CD4-positive, CD25-positive, alpha-beta regulatory T cell (primary cell): ENCODE measurements at regions not wholly inside any gene's neighbourhood (a gene's known extent, or its start where the extent isn't known, plus 50 kb on each side); places are given as distances from the start of the nearest gene placed in this dataset.
A peak's percentile ranks its signal among the peaks of the same experiment; 100 is the strongest.

Experiments used
- ATAC-seq, 2 donors: fragments of 150-1000 bp; cut with Tn5 transposase; one replicate each; pipeline ENCODE4 v1.10.0; 2021; ENCODE audit warnings: low read depth in 2 of 2, moderate number of reproducible peaks in 2 of 2, moderate library complexity in 1 of 2
- DNase-seq, 3 donors: peaks; one replicate each; pipeline versions ENCODE4 v3.0.0 to v3.0.0-alpha.2; 2012 to 2022; ENCODE audit warnings: mixed read lengths in 1 of 3
- H3K27ac ChIP-seq: one replicate; pipeline ENCODE4 v1.7.0; 2013; ENCODE audit warnings: mild to moderate bottlenecking, low read length; ENCODE audit not compliant: insufficient read depth, poor library complexity, severe bottlenecking
- H3K27me3 ChIP-seq: one replicate; pipeline ENCODE4 v1.7.0; 2013; ENCODE audit warnings: low read length; ENCODE audit not compliant: control insufficient read depth, insufficient read depth
- H3K36me3 ChIP-seq: one replicate; pipeline ENCODE4 v1.7.0; 2013; ENCODE audit warnings: mild to moderate bottlenecking, low read length, moderate library complexity; ENCODE audit not compliant: control insufficient read depth, insufficient read depth
- H3K4me1 ChIP-seq: 2 replicates; pipeline ENCODE4 v1.7.0; 2013; ENCODE audit warnings: mild to moderate bottlenecking, low read length; ENCODE audit not compliant: insufficient read depth, control insufficient read depth, poor library complexity, severe bottlenecking
- H3K4me3 ChIP-seq: one replicate; pipeline ENCODE4 v1.7.0; 2013; ENCODE audit warnings: low read depth, mild to moderate bottlenecking, low read length, moderate library complexity
- H3K9me3 ChIP-seq, 2 experiments: 1 replicate in 1 of 2; 2 replicates in 1 of 2; pipeline ENCODE4 v1.7.0; 2013; ENCODE audit warnings: low read length in 2 of 2, mild to moderate bottlenecking in 1 of 2, moderate library complexity in 1 of 2; ENCODE audit not compliant: control insufficient read depth in 2 of 2
- H3K27ac Mint-ChIP-seq, 3 donors: one replicate each; pipeline ENCODE4 v1.8.0; 2020 to 2022; ENCODE audit warnings: mild to moderate bottlenecking in 3 of 3, mixed read lengths in 3 of 3, moderate library complexity in 2 of 3
- H3K27me3 Mint-ChIP-seq: one replicate; pipeline ENCODE4 v1.8.0; 2022; ENCODE audit warnings: mild to moderate bottlenecking, mixed read lengths
- H3K36me3 Mint-ChIP-seq: one replicate; pipeline ENCODE4 v1.8.0; 2020; ENCODE audit warnings: mixed read lengths
- H3K4me1 Mint-ChIP-seq, 4 donors: one replicate each; pipeline ENCODE4 v1.8.0; 2020 to 2022; ENCODE audit warnings: mixed read lengths in 4 of 4, mild to moderate bottlenecking in 1 of 4
- H3K4me3 Mint-ChIP-seq, 4 donors: one replicate each; pipeline ENCODE4 v1.8.0; 2020 to 2022; ENCODE audit warnings: mild to moderate bottlenecking in 4 of 4, mixed read lengths in 4 of 4, moderate library complexity in 3 of 4
- H3K9me3 Mint-ChIP-seq, 7 donors: one replicate each; pipeline ENCODE4 v1.8.0; 2020 to 2022; ENCODE audit warnings: mixed read lengths in 7 of 7, mild to moderate bottlenecking in 3 of 7, moderate library complexity in 2 of 7

- Histone ChIP-seq H3K27ac (no peak overlapping the region), H3K4me3 (no peak overlapping the region), H3K9me3 (no peaks in the 10 kb centered on the region), H3K27me3 (no peaks in the 10 kb centered on the region), H3K4me1 (no peaks in the 10 kb centered on the region), H3K36me3 (no peaks in the 10 kb centered on the region)
- H3K27me3 Mint-ChIP-seq, result no peaks in the 10 kb centered on the region
- H3K9me3 Mint-ChIP-seq, result peaks cover 0 to 6% (median 0%) of the 10 kb centered on the region in 7 donors
- no peak overlapping the region for H3K4me3 Mint-ChIP-seq
- no peaks in the 10 kb centered on the region for H3K4me1 Mint-ChIP-seq
- no peak overlapping the region for H3K27ac Mint-ChIP-seq
- DNase-seq, result peak in 1 of 3 donors; percentile 0
- H3K36me3 Mint-ChIP-seq, result no peaks in the 10 kb centered on the region
- ATAC-seq, result no peak
Observed at GRCh38 chr6:104325341-104326172, 534.2 kb downstream of the HACE1 start.

- H3K4me3 ChIP-seq, result no peak overlapping the region
- Mint-ChIP-seq H3K4me3 (no peak overlapping the region), H3K36me3 (no peaks in the 10 kb centered on the region), H3K27ac (no peak overlapping the region), H3K27me3 (no peaks in the 10 kb centered on the region), H3K4me1 (no peaks in the 10 kb centered on the region), H3K9me3 (peaks cover 0 to 6% (median 0%) of the 10 kb centered on the region in 7 donors)
- ATAC-seq (no peak), DNase-seq (no peak)
- H3K36me3 ChIP-seq, result no peaks in the 10 kb centered on the region
- no peaks in the 10 kb centered on the region for H3K4me1 ChIP-seq
- H3K27ac ChIP-seq, result no peak overlapping the region
- H3K9me3 ChIP-seq, result no peaks in the 10 kb centered on the region
- H3K27me3 ChIP-seq, result no peaks in the 10 kb centered on the region
Observed at GRCh38 chr6:104324301-104324700, 535.4 kb downstream of the HACE1 start.

- H3K9me3 ChIP-seq, result no peaks in the 10 kb centered on the region
- Mint-ChIP-seq H3K36me3 (no peaks in the 10 kb centered on the region), H3K9me3 (peaks cover 0 to 9% (median 0%) of the 10 kb centered on the region in 7 donors), H3K27me3 (no peaks in the 10 kb centered on the region), H3K4me1 (no peaks in the 10 kb centered on the region), H3K4me3 (no peak overlapping the region), H3K27ac (no peak overlapping the region)
- no peak for DNase-seq
- H3K4me3 ChIP-seq, result no peak overlapping the region
- no peaks in the 10 kb centered on the region for H3K36me3 ChIP-seq
- H3K27me3 ChIP-seq, result no peaks in the 10 kb centered on the region
- no peaks in the 10 kb centered on the region for H3K4me1 ChIP-seq
- H3K27ac ChIP-seq, result no peak overlapping the region
- ATAC-seq, result no peak
Observed at GRCh38 chr6:104322841-104323240, 536.9 kb downstream of the HACE1 start.

GRCh38 chr6:104321301-104321700 is 538.4 kb downstream of the HACE1 start:
- Histone ChIP-seq H3K27me3 (no peaks in the 10 kb centered on the region), H3K36me3 (no peaks in the 10 kb centered on the region), H3K27ac (no peak overlapping the region), H3K9me3 (no peaks in the 10 kb centered on the region), H3K4me1 (no peaks in the 10 kb centered on the region), H3K4me3 (no peak overlapping the region)
- Mint-ChIP-seq H3K36me3 (no peaks in the 10 kb centered on the region), H3K9me3 (peaks cover 0 to 4% (median 0%) of the 10 kb centered on the region in 7 donors), H3K4me3 (no peak overlapping the region), H3K27me3 (no peaks in the 10 kb centered on the region), H3K27ac (no peak overlapping the region), H3K4me1 (no peaks in the 10 kb centered on the region)
- DNase-seq (no peak), ATAC-seq (no peak)

GRCh38 chr6:104320896-104321295 is 538.8 kb downstream of the HACE1 start:
- no peak overlapping the region for H3K27ac ChIP-seq
- H3K36me3 ChIP-seq, result no peaks in the 10 kb centered on the region
- ATAC-seq (no peak), DNase-seq (no peak)
- H3K4me1 ChIP-seq, result no peaks in the 10 kb centered on the region
- Mint-ChIP-seq H3K27ac (no peak overlapping the region), H3K27me3 (no peaks in the 10 kb centered on the region), H3K4me3 (no peak overlapping the region), H3K36me3 (no peaks in the 10 kb centered on the region), H3K4me1 (no peaks in the 10 kb centered on the region), H3K9me3 (peaks cover 0 to 4% (median 0%) of the 10 kb centered on the region in 7 donors)
- no peak overlapping the region for H3K4me3 ChIP-seq
- H3K9me3 ChIP-seq, result no peaks in the 10 kb centered on the region
- no peaks in the 10 kb centered on the region for H3K27me3 ChIP-seq

- Histone ChIP-seq H3K27ac (no peak overlapping the region), H3K4me3 (no peak overlapping the region), H3K9me3 (no peaks in the 10 kb centered on the region), H3K36me3 (no peaks in the 10 kb centered on the region), H3K4me1 (no peaks in the 10 kb centered on the region), H3K27me3 (no peaks in the 10 kb centered on the region)
- H3K4me1 Mint-ChIP-seq, result peaks cover 0 to 5% (median 0%) of the 10 kb centered on the region in 4 donors
- ATAC-seq (no peak), DNase-seq (no peak)
- H3K27ac Mint-ChIP-seq, result no peak overlapping the region
- H3K27me3 Mint-ChIP-seq, result no peaks in the 10 kb centered on the region
- no peak overlapping the region for H3K4me3 Mint-ChIP-seq
- no peaks in the 10 kb centered on the region for H3K36me3 Mint-ChIP-seq
- peaks cover 0 to 4% (median 0%) of the 10 kb centered on the region in 7 donors for H3K9me3 Mint-ChIP-seq
Observed at GRCh38 chr6:104312851-104313250, 546.9 kb downstream of the HACE1 start.

- no peak overlapping the region for H3K4me3 Mint-ChIP-seq
- Histone ChIP-seq H3K36me3 (no peaks in the 10 kb centered on the region), H3K27ac (no peak overlapping the region), H3K27me3 (no peaks in the 10 kb centered on the region), H3K4me3 (no peak overlapping the region), H3K9me3 (no peaks in the 10 kb centered on the region), H3K4me1 (no peaks in the 10 kb centered on the region)
- DNase-seq, result no peak
- H3K27me3 Mint-ChIP-seq, result no peaks in the 10 kb centered on the region
- H3K27ac Mint-ChIP-seq, result no peak overlapping the region
- no peak for ATAC-seq
- peaks cover 0 to 5% (median 0%) of the 10 kb centered on the region in 4 donors for H3K4me1 Mint-ChIP-seq
- H3K36me3 Mint-ChIP-seq, result no peaks in the 10 kb centered on the region
- peaks cover 0 to 3% (median 0%) of the 10 kb centered on the region in 7 donors for H3K9me3 Mint-ChIP-seq
Observed at GRCh38 chr6:104306211-104306610, 553.5 kb downstream of the HACE1 start.

- Histone ChIP-seq H3K4me1 (no peaks in the 10 kb centered on the region), H3K36me3 (no peaks in the 10 kb centered on the region), H3K27me3 (no peaks in the 10 kb centered on the region), H3K9me3 (no peaks in the 10 kb centered on the region), H3K4me3 (no peak overlapping the region), H3K27ac (no peak overlapping the region)
- no peak overlapping the region for H3K4me3 Mint-ChIP-seq
- H3K27me3 Mint-ChIP-seq, result no peaks in the 10 kb centered on the region
- H3K36me3 Mint-ChIP-seq, result no peaks in the 10 kb centered on the region
- H3K4me1 Mint-ChIP-seq, result peaks cover 0 to 5% (median 0%) of the 10 kb centered on the region in 4 donors
- no peak overlapping the region for H3K27ac Mint-ChIP-seq
- DNase-seq, result no peak
- no peak for ATAC-seq
- H3K9me3 Mint-ChIP-seq, result peaks cover 0 to 4% (median 0%) of the 10 kb centered on the region in 7 donors
Observed at GRCh38 chr6:104305206-104305605, 554.5 kb downstream of the HACE1 start.
